Endodermal cell (in vitro differentiated cells): ENCODE measurements at regions not wholly inside any gene's neighbourhood (a gene's known extent, or its start where the extent isn't known, plus 50 kb on each side); places are given as distances from the start of the nearest gene placed in this dataset.

ENCODE experiments used
- DNase-seq: peaks from one replicate; pipeline ENCODE4 v3.0.0-alpha.2; 2017
- H3K27ac ChIP-seq: 2 replicates; pipeline ENCODE4 v1.5.1; 2013; ENCODE audit warnings: mild to moderate bottlenecking, low read depth, low read length, moderate library complexity
- H3K27me3 ChIP-seq: 2 replicates; pipeline ENCODE4 v1.6.1; 2013; ENCODE audit warnings: mild to moderate bottlenecking, low read length, moderate library complexity; ENCODE audit not compliant: insufficient read depth, control insufficient read depth, poor library complexity, severe bottlenecking
- H3K36me3 ChIP-seq: 2 replicates; pipeline ENCODE4 v1.7.0; 2013; ENCODE audit warnings: mild to moderate bottlenecking, low read length, moderate library complexity; ENCODE audit not compliant: control insufficient read depth, insufficient read depth
- H3K4me1 ChIP-seq: one replicate; pipeline ENCODE4 v1.7.0; 2013; ENCODE audit warnings: low read length; ENCODE audit not compliant: control insufficient read depth, insufficient read depth
- H3K4me3 ChIP-seq: 2 replicates; pipeline ENCODE4 v1.5.1; 2013; ENCODE audit warnings: mild to moderate bottlenecking, low read length, moderate library complexity
- H3K9ac ChIP-seq: 2 replicates; pipeline ENCODE4 v1.6.1; 2013; ENCODE audit warnings: mild to moderate bottlenecking, low read length, moderate library complexity; ENCODE audit not compliant: poor library complexity, severe bottlenecking; ENCODE audit errors: extremely low read depth
- H3K9me3 ChIP-seq: 2 replicates; pipeline ENCODE4 v1.6.1; 2013; ENCODE audit warnings: mild to moderate bottlenecking, low read length, moderate library complexity; ENCODE audit not compliant: control insufficient read depth
- H3K27ac Mint-ChIP-seq: 2 replicates; pipeline ENCODE4 v1.8.0; 2020; ENCODE audit warnings: mixed read lengths
- H3K27me3 Mint-ChIP-seq: 2 replicates; pipeline ENCODE4 v1.8.0; 2021; ENCODE audit warnings: mild to moderate bottlenecking, mixed read lengths; ENCODE audit not compliant: insufficient read depth
- H3K36me3 Mint-ChIP-seq: 2 replicates; pipeline ENCODE4 v1.8.0; 2020; ENCODE audit warnings: low read depth, mixed read lengths
- H3K4me1 Mint-ChIP-seq: 2 replicates; pipeline ENCODE4 v1.8.0; 2020; ENCODE audit warnings: mixed read lengths
- H3K4me3 Mint-ChIP-seq: 2 replicates; pipeline ENCODE4 v1.8.0; 2020; ENCODE audit warnings: mild to moderate bottlenecking, moderate library complexity, mixed read lengths
- H3K9me3 Mint-ChIP-seq: 2 replicates; pipeline ENCODE4 v1.8.0; 2020; ENCODE audit warnings: mild to moderate bottlenecking, mixed read lengths
- WGBS, 2 experiments: methylation state at CpG; one replicate each; pipeline versions ENCODE4 v1.1.5 to v1.1.7; 2013; ENCODE audit warnings: missing lambda C conversion rate in 2 of 2, mixed read lengths in 1 of 2; ENCODE audit not compliant: insufficient coverage in 1 of 2, insufficient read length in 1 of 2; 5-methylcytosine and 5-hydroxymethylcytosine counted together
- TF ChIP-seq, protein P1 (sequence below): fragments of 200-600 bp; sonication (generic); conservative IDR thresholded peaks from 2 replicates; pipeline ENCODE4 v1.5.0; 2021; ENCODE audit warnings: antibody characterized with exemption, mild to moderate bottlenecking

- Histone ChIP-seq H3K36me3 (no peaks in the 10 kb centered on the region), H3K9me3 (peaks cover 3% of the 10 kb centered on the region), H3K27ac (no peak overlapping the region), H3K4me1 (no peaks in the 10 kb centered on the region), H3K27me3 (no peaks in the 10 kb centered on the region), H3K9ac (no peak overlapping the region), H3K4me3 (no peak overlapping the region)
- WGBS, 2 experiments = 96% methylated on average over 3 of the region's 4 CpGs; no CpG with 5 or more reads in 1 of the 2 experiments
- TF ChIP-seq, protein P1, sequence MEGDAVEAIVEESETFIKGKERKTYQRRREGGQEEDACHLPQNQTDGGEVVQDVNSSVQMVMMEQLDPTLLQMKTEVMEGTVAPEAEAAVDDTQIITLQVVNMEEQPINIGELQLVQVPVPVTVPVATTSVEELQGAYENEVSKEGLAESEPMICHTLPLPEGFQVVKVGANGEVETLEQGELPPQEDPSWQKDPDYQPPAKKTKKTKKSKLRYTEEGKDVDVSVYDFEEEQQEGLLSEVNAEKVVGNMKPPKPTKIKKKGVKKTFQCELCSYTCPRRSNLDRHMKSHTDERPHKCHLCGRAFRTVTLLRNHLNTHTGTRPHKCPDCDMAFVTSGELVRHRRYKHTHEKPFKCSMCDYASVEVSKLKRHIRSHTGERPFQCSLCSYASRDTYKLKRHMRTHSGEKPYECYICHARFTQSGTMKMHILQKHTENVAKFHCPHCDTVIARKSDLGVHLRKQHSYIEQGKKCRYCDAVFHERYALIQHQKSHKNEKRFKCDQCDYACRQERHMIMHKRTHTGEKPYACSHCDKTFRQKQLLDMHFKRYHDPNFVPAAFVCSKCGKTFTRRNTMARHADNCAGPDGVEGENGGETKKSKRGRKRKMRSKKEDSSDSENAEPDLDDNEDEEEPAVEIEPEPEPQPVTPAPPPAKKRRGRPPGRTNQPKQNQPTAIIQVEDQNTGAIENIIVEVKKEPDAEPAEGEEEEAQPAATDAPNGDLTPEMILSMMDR = no peak
- Mint-ChIP-seq H3K4me3 (no peak overlapping the region), H3K4me1 (no peaks in the 10 kb centered on the region), H3K27me3 (no peaks in the 10 kb centered on the region), H3K27ac (no peak overlapping the region), H3K9me3 (no peaks in the 10 kb centered on the region), H3K36me3 (no peaks in the 10 kb centered on the region)
- no peak for DNase-seq
Observed at GRCh38 chr7:17083392-17084165, 201.8 kb upstream of the AGR3 start.

DNA sequence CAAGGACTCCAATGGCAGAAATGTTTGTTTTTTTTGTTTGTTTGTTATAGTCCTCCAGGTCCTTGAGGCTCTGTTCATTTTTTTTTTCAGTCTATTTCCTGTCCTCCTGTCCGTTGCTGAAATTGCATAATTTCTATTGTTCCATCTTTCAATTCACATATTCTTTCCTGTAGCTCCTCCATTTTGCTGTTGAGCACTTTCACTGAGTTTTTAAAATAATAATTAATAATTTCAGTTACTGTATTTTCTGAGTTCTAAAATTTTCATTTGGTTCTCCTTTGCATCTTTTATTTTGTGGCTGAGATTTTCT is 202.3 kb upstream of the AGR3 start:
- DNase-seq = no peak
- Mint-ChIP-seq H3K9me3 (no peaks in the 10 kb centered on the region), H3K4me1 (no peaks in the 10 kb centered on the region), H3K36me3 (no peaks in the 10 kb centered on the region), H3K27me3 (no peaks in the 10 kb centered on the region), H3K4me3 (no peak overlapping the region), H3K27ac (no peak overlapping the region)
- TF ChIP-seq, protein P1 = no peak
- Histone ChIP-seq H3K4me3 (no peak overlapping the region), H3K9me3 (peaks cover 3% of the 10 kb centered on the region), H3K27me3 (no peaks in the 10 kb centered on the region), H3K4me1 (no peaks in the 10 kb centered on the region), H3K9ac (no peak overlapping the region), H3K36me3 (no peaks in the 10 kb centered on the region), H3K27ac (no peak overlapping the region)
- 81% methylated on average over 1 of the region's 1 CpG; no CpG with 5 or more reads in 1 of the 2 experiments for WGBS, 2 experiments

GRCh38 chr7:17085186-17085585 is 203.4 kb upstream of the AGR3 start:
- Mint-ChIP-seq H3K36me3 (no peaks in the 10 kb centered on the region), H3K27me3 (no peaks in the 10 kb centered on the region), H3K9me3 (no peaks in the 10 kb centered on the region), H3K27ac (no peak overlapping the region), H3K4me3 (no peak overlapping the region), H3K4me1 (no peaks in the 10 kb centered on the region)
- no peaks in the 10 kb centered on the region for H3K4me1 ChIP-seq
- no peak overlapping the region for H3K4me3 ChIP-seq
- no peaks in the 10 kb centered on the region for H3K27me3 ChIP-seq
- H3K9ac ChIP-seq = no peak overlapping the region
- H3K27ac ChIP-seq = no peak overlapping the region
- 95% methylated on average over 2 of the region's 3 CpGs; no CpG with 5 or more reads in 1 of the 2 experiments for WGBS, 2 experiments
- no peaks in the 10 kb centered on the region for H3K36me3 ChIP-seq
- no peak for DNase-seq
- TF ChIP-seq, protein P1 = no peak
- peaks cover 3% of the 10 kb centered on the region for H3K9me3 ChIP-seq
